ENCODE measurements at regions not wholly inside any gene's neighbourhood (a gene's known extent, or its start where the extent isn't known, plus 50 kb on each side); places are given as distances from the start of the nearest gene placed in this dataset.

DNA sequence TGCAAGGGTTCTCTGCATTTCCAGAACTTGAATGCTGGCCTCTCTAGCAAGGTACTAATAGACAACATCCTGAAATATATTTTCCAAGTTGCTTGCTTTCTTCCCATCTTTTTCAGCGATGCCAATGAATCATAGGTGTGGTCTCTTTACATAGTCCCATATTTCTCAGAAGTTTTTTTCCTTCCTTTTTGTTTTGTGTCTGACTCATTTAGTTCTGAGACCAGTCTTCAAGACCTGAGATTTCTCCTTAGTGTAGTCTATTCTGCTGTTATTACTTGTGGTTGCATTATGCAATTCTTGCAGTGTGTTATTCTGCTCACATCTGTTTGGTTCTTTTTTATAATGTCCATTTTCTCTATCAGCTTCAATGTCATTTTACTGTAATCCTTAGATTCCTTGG is 1265.0 kb upstream of the ALCAM start:
- no peaks in the 10 kb centered on the region for H3K9me3 ChIP-seq (ENCODE audit: control insufficient read depth in 2 of 2, insufficient read depth in 1 of 2, low read length in 1 of 2)
- no peaks in the 10 kb centered on the region for H3K27me3 ChIP-seq (ENCODE audit: control insufficient read depth in 2 of 2, insufficient read depth in 1 of 2, low read length in 1 of 2)
- no peak for DNase-seq (ENCODE audit: low read depth in 6 of 9, low spot score in 9 of 9)
- WGBS, result 82% methylated on average over 1 of the region's 1 CpG
- H3K4me3 ChIP-seq (ENCODE audit: low read length in 2 of 2), result no peak overlapping the region
- H3K36me3 ChIP-seq (ENCODE audit: control insufficient read depth in 2 of 2, insufficient read depth in 2 of 2, low read length in 1 of 2), result no peaks in the 10 kb centered on the region
- H3K4me1 ChIP-seq (ENCODE audit: control insufficient read depth in 2 of 2, insufficient read depth in 2 of 2, low read length in 2 of 2), result no peaks in the 10 kb centered on the region
- no peak overlapping the region for H3K27ac ChIP-seq (ENCODE audit: low read depth in 1 of 2, low read length in 1 of 2)

DNA sequence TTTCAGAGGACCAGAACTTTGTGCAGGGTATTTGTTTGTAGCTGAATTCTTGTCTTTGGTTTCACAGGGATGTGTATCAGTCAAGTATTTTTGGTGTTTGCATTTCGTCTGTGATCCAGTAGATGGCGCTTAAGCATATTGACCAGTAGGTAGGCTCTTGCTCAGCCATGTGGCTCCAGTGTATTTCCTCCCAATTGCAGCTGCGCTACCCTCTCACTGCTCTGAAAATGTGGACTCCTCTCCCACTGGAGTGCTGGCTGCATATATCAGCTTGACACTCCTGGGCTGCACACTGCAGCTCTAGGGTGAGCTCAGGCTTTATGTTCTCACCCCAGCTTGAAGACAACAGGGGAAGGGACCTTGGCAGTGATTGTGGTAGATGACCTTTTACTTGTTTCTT is 1264.3 kb upstream of the ALCAM start:
- Histone ChIP-seq H3K27ac (ENCODE audit: low read depth in 1 of 2, low read length in 1 of 2) (no peak overlapping the region), H3K27me3 (ENCODE audit: control insufficient read depth in 2 of 2, insufficient read depth in 1 of 2, low read length in 1 of 2) (no peaks in the 10 kb centered on the region), H3K4me1 (ENCODE audit: control insufficient read depth in 2 of 2, insufficient read depth in 2 of 2, low read length in 2 of 2) (no peaks in the 10 kb centered on the region), H3K36me3 (ENCODE audit: control insufficient read depth in 2 of 2, insufficient read depth in 2 of 2, low read length in 1 of 2) (no peaks in the 10 kb centered on the region), H3K4me3 (ENCODE audit: low read length in 2 of 2) (no peak overlapping the region), H3K9me3 (ENCODE audit: control insufficient read depth in 2 of 2, insufficient read depth in 1 of 2, low read length in 1 of 2) (no peaks in the 10 kb centered on the region)
- DNase-seq (ENCODE audit: low read depth in 6 of 9, low spot score in 9 of 9), result peak in 3 of 9 donors; percentile 2 to 18 (median 7)
- 13% methylated on average over 3 of the region's 3 CpGs for WGBS

GRCh38 chr3:104106276-104106675 is 1260.4 kb upstream of the ALCAM start:
- WGBS, result 73% methylated on average over 3 of the region's 3 CpGs
- H3K4me1 ChIP-seq (ENCODE audit: control insufficient read depth in 2 of 2, insufficient read depth in 2 of 2, low read length in 2 of 2), result no peaks in the 10 kb centered on the region
- no peak for DNase-seq (ENCODE audit: low read depth in 6 of 9, low spot score in 9 of 9)
- no peaks in the 10 kb centered on the region for H3K27me3 ChIP-seq (ENCODE audit: control insufficient read depth in 2 of 2, insufficient read depth in 1 of 2, low read length in 1 of 2)
- no peak overlapping the region for H3K4me3 ChIP-seq (ENCODE audit: low read length in 2 of 2)
- H3K27ac ChIP-seq (ENCODE audit: low read depth in 1 of 2, low read length in 1 of 2), result no peak overlapping the region
- no peaks in the 10 kb centered on the region for H3K36me3 ChIP-seq (ENCODE audit: control insufficient read depth in 2 of 2, insufficient read depth in 2 of 2, low read length in 1 of 2)
- no peaks in the 10 kb centered on the region for H3K9me3 ChIP-seq (ENCODE audit: control insufficient read depth in 2 of 2, insufficient read depth in 1 of 2, low read length in 1 of 2)

- no peak for DNase-seq (ENCODE audit: low read depth in 6 of 9, low spot score in 9 of 9)
- H3K4me3 ChIP-seq (ENCODE audit: low read length in 2 of 2), result no peak overlapping the region
- no peaks in the 10 kb centered on the region for H3K4me1 ChIP-seq (ENCODE audit: control insufficient read depth in 2 of 2, insufficient read depth in 2 of 2, low read length in 2 of 2)
- H3K9me3 ChIP-seq (ENCODE audit: control insufficient read depth in 2 of 2, insufficient read depth in 1 of 2, low read length in 1 of 2), result peaks cover 0 to 9% of the 10 kb centered on the region in 2 donors
- 81% methylated on average over 2 of the region's 2 CpGs for WGBS
- no peaks in the 10 kb centered on the region for H3K27me3 ChIP-seq (ENCODE audit: control insufficient read depth in 2 of 2, insufficient read depth in 1 of 2, low read length in 1 of 2)
- no peaks in the 10 kb centered on the region for H3K36me3 ChIP-seq (ENCODE audit: control insufficient read depth in 2 of 2, insufficient read depth in 2 of 2, low read length in 1 of 2)
- no peak overlapping the region for H3K27ac ChIP-seq (ENCODE audit: low read depth in 1 of 2, low read length in 1 of 2)
Measured at GRCh38 chr3:104108522-104108921, 1258.2 kb upstream of the ALCAM start.

DNA sequence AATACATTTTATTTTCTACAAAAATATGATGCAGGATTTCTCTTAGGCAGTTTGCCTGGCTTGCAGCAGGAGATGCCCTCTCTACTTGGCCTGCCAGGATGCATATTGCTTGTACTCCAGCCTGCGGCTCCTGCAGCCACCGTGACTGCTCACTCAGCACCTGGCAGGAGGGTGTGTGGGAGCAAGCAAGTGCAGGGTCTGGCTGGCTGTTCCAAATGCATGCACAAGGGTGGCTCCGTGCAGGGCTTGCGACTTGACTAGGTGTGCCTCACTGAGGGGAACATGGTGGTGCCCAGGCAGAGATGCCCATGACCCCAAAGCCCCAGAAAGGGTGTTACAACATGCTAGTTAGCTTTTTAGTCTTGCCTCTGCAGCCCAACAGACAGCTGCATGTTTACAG is 1240.2 kb upstream of the ALCAM start:
- 96% methylated on average over 4 of the region's 4 CpGs for WGBS

DNA sequence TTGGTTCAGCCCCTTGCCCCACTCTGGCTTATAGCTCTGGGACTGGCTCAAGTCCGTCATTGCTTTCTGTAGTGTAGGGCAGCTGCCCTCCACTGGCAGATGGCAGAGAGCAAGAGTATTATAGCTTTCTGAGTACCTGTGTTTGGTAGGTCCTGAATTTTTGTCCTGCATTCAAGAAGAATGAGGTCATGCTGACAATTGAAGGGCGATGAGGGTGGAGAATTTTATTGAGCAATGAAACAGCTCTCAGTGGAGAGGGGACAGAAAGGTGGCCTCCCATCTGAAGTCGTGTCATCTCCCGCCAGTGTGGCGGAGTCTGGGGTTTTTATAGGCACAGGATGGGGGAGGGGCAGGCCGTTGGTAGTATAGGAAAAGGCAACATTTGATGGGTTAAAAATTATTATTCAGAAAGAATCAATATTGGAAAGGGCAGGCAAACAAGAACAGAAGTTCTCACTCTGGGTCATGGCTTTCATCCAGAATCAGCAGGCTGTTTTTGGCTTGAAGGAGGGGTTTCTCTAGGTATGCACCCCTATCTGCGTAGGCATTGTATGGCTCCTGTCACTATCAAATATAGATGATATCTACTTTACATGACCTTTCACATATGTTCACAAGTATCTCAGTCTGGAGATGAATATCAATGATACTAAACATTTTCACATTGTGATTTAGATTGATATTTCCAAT is 1239.7 kb upstream of the ALCAM start:
- Histone ChIP-seq H3K27me3 (ENCODE audit: control insufficient read depth in 2 of 2, insufficient read depth in 1 of 2, low read length in 1 of 2) (no peaks in the 10 kb centered on the region), H3K4me3 (ENCODE audit: low read length in 2 of 2) (no peak overlapping the region), H3K27ac (ENCODE audit: low read depth in 1 of 2, low read length in 1 of 2) (no peak overlapping the region), H3K36me3 (ENCODE audit: control insufficient read depth in 2 of 2, insufficient read depth in 2 of 2, low read length in 1 of 2) (no peaks in the 10 kb centered on the region), H3K4me1 (ENCODE audit: control insufficient read depth in 2 of 2, insufficient read depth in 2 of 2, low read length in 2 of 2) (no peaks in the 10 kb centered on the region), H3K9me3 (ENCODE audit: control insufficient read depth in 2 of 2, insufficient read depth in 1 of 2, low read length in 1 of 2) (peaks cover 0 to 7% of the 10 kb centered on the region in 2 donors)
- DNase-seq (ENCODE audit: low read depth in 6 of 9, low spot score in 9 of 9), result no peak
- 91% methylated on average over 7 of the region's 7 CpGs for WGBS

More for the DNA sequence above, 1240.2 kb upstream of the ALCAM start:
- Histone ChIP-seq H3K27ac (ENCODE audit: low read depth in 1 of 2, low read length in 1 of 2) (no peak overlapping the region), H3K4me3 (ENCODE audit: low read length in 2 of 2) (no peak overlapping the region), H3K27me3 (ENCODE audit: control insufficient read depth in 2 of 2, insufficient read depth in 1 of 2, low read length in 1 of 2) (no peaks in the 10 kb centered on the region), H3K36me3 (ENCODE audit: control insufficient read depth in 2 of 2, insufficient read depth in 2 of 2, low read length in 1 of 2) (no peaks in the 10 kb centered on the region), H3K9me3 (ENCODE audit: control insufficient read depth in 2 of 2, insufficient read depth in 1 of 2, low read length in 1 of 2) (peaks cover 0 to 7% of the 10 kb centered on the region in 2 donors), H3K4me1 (ENCODE audit: control insufficient read depth in 2 of 2, insufficient read depth in 2 of 2, low read length in 2 of 2) (no peaks in the 10 kb centered on the region)
- no peak for DNase-seq (ENCODE audit: low read depth in 6 of 9, low spot score in 9 of 9)

GRCh38 chr3:104127830-104128229 is 1238.9 kb upstream of the ALCAM start:
- peaks cover 0 to 7% of the 10 kb centered on the region in 2 donors for H3K9me3 ChIP-seq (ENCODE audit: control insufficient read depth in 2 of 2, insufficient read depth in 1 of 2, low read length in 1 of 2)
- no peaks in the 10 kb centered on the region for H3K36me3 ChIP-seq (ENCODE audit: control insufficient read depth in 2 of 2, insufficient read depth in 2 of 2, low read length in 1 of 2)
- no peak for DNase-seq (ENCODE audit: low read depth in 6 of 9, low spot score in 9 of 9)
- H3K27ac ChIP-seq (ENCODE audit: low read depth in 1 of 2, low read length in 1 of 2), result no peak overlapping the region
- no peak overlapping the region for H3K4me3 ChIP-seq (ENCODE audit: low read length in 2 of 2)
- H3K27me3 ChIP-seq (ENCODE audit: control insufficient read depth in 2 of 2, insufficient read depth in 1 of 2, low read length in 1 of 2), result no peaks in the 10 kb centered on the region
- WGBS, result 97% methylated on average over 3 of the region's 3 CpGs
- no peaks in the 10 kb centered on the region for H3K4me1 ChIP-seq (ENCODE audit: control insufficient read depth in 2 of 2, insufficient read depth in 2 of 2, low read length in 2 of 2)

GRCh38 chr3:104132566-104133403 is 1233.9 kb upstream of the ALCAM start:
- Histone ChIP-seq H3K36me3 (ENCODE audit: control insufficient read depth in 2 of 2, insufficient read depth in 2 of 2, low read length in 1 of 2) (no peaks in the 10 kb centered on the region), H3K4me3 (ENCODE audit: low read length in 2 of 2) (no peak overlapping the region), H3K9me3 (ENCODE audit: control insufficient read depth in 2 of 2, insufficient read depth in 1 of 2, low read length in 1 of 2) (no peaks in the 10 kb centered on the region), H3K27me3 (ENCODE audit: control insufficient read depth in 2 of 2, insufficient read depth in 1 of 2, low read length in 1 of 2) (no peaks in the 10 kb centered on the region), H3K27ac (ENCODE audit: low read depth in 1 of 2, low read length in 1 of 2) (no peak overlapping the region), H3K4me1 (ENCODE audit: control insufficient read depth in 2 of 2, insufficient read depth in 2 of 2, low read length in 2 of 2) (no peaks in the 10 kb centered on the region)
- WGBS, result 77% methylated on average over 2 of the region's 2 CpGs
- no peak for DNase-seq (ENCODE audit: low read depth in 6 of 9, low spot score in 9 of 9)

DNA sequence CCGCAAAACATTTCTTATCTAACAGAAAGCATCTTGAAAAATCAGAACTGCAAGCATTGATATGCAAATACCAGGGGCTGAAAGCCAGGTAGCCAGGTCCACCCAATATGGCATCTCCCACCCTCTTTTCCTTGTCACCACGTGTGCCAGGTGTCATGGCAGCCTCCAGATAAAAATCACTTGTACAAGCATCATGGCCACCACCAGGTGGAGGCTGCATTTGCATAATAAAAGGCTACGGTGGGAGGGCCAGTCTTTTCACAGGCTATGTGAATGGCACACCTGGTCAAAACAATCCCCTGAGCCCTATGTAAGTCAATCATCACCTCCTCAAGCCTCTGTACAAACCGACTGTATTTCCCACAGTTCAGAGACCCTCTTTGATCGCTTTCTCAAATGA is 1233.1 kb upstream of the ALCAM start:
- Histone ChIP-seq H3K9me3 (ENCODE audit: control insufficient read depth in 2 of 2, insufficient read depth in 1 of 2, low read length in 1 of 2) (no peaks in the 10 kb centered on the region), H3K4me1 (ENCODE audit: control insufficient read depth in 2 of 2, insufficient read depth in 2 of 2, low read length in 2 of 2) (no peaks in the 10 kb centered on the region), H3K4me3 (ENCODE audit: low read length in 2 of 2) (no peak overlapping the region), H3K27ac (ENCODE audit: low read depth in 1 of 2, low read length in 1 of 2) (no peak overlapping the region), H3K36me3 (ENCODE audit: control insufficient read depth in 2 of 2, insufficient read depth in 2 of 2, low read length in 1 of 2) (no peaks in the 10 kb centered on the region), H3K27me3 (ENCODE audit: control insufficient read depth in 2 of 2, insufficient read depth in 1 of 2, low read length in 1 of 2) (no peaks in the 10 kb centered on the region)
- no peak for DNase-seq (ENCODE audit: low read depth in 6 of 9, low spot score in 9 of 9)
- 89% methylated on average over 5 of the region's 5 CpGs for WGBS
